ENCODE measurements at regions not wholly inside any gene's neighbourhood (a gene's known extent, or its start where the extent isn't known, plus 50 kb on each side); places are given as distances from the start of the nearest gene placed in this dataset.
"Not testable (repeated sequence)": the region's sequence is repeated elsewhere in the genome, so short reads cannot be mapped to it uniquely, and the experiment has no call there.

DNA sequence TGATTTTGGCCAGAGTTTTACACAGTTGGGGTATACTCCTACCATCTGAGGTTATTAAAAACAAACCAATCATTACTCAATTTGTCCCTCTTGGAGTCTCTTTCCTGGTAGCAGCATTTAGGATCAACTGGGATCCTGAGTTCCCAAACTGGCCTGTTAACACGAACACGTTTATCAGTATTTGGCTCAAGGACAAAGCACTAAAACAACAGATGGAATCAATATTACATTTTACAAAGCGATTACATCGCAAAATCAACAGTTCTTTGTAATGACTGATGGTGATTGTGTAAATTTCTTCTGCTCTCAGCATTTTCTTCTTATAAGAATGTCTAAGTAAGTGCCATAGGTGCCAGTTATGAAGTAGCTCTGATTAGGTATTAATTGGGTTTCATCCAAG is 582.9 kb upstream of the ANKRD30A start:
- no peak for DNase-seq

- DNase-seq, result no peak
Observed at GRCh38 chr10:36540611-36541010, 584.8 kb upstream of the ANKRD30A start.

DNA sequence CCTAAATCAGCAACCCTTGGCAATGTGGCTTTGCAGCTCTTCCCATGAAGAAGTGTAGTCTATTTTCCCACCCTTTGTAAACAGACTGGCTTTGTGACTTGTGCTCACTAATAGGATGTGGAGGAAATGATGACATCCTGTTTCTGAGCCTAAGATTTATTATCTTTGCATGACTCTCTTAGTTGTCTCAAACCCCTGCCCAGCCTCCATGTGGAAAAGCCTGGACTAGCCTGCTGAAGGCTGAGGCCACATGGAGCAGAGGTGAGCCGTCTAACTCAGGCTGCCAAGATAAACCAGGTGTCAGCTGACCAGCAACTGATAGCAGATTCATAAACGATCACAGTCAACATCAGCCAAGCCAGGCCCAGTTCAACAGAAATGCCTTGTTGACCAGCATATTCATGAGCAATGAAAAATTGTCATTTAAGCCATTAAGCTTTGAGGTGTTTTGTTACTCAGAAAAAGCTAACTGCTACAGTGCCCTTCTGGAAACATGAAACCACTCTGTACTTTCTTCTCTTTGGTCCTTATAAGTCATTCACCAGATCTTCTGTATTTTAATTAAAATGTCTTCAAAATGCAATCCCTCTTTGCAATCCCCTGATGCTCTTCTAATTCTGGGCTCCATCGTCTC is 586.3 kb upstream of the ANKRD30A start:
- peak; percentile 70 for DNase-seq

DNA sequence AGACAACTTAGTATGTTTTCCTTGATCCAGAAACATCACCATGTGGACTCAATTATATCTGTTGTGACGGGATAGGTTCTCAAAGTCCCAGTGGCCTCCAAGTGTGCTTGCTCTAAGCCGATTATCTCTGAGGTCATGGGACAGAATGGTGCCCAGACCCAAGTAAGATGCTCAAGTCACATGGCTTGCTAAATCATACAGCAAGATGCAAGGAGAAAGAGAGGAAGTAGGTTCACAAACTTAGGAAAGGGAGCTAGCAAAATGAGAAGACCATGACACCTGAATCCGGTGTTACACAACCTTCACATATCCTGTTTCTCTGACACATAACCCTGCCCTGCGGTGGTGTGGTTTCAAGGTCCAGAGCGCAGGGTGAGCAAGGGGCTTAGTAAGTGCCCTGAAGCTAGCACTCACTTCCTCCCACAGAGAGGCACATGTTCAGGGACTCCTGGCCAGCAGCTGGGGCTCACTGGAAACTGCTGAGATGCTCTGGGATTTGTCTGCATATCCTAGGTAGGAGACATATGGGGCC is 590.9 kb upstream of the ANKRD30A start:
- DNase-seq, result peak; percentile 58

DNA sequence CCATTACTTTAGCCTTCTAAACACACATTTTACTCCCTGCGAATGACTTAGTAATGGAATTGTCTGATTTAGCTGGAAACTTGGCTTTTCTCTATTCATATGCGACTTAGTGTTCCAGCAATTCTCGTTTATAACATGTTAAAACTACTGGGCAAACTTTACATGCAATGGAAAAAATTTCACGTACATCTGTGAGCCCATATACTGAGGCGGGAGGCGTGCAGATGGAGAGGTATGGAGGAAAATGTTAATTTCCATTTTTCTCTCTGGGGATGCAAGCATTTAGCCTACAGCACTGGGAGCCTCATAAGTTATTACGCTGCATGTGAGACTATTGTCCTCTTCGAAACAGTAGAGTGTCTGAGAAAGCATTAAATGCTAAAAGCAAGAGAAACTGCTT is 591.5 kb upstream of the ANKRD30A start:
- no peak for DNase-seq

GRCh38 chr10:36533316-36533715 is 592.1 kb upstream of the ANKRD30A start:
- no peak for DNase-seq

- DNase-seq, result peak; percentile 30
Observed at GRCh38 chr10:36531621-36532020, 593.8 kb upstream of the ANKRD30A start.

DNA sequence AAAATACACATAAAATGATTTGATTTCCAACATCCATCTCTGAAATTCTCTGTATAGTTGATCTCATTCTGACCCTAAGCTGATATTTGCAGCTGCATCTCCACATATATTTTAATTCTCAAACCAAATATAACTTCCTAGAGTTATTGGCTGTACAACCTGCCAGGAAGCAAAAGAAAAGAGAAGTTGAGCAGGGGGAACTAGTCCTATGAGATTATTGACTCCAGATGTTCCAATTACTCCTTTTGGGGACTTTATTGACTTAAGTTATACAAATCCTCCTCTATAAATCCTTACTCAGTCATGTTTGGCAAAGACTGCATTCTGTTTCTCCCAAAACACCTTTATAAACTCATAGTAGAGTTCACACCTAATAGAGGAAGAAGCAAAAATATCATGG is 599.4 kb upstream of the ANKRD30A start:
- DNase-seq, result no peak

GRCh38 chr10:36524126-36524525 is 601.3 kb upstream of the ANKRD30A start:
- DNase-seq, result not testable (repeated sequence)

DNA sequence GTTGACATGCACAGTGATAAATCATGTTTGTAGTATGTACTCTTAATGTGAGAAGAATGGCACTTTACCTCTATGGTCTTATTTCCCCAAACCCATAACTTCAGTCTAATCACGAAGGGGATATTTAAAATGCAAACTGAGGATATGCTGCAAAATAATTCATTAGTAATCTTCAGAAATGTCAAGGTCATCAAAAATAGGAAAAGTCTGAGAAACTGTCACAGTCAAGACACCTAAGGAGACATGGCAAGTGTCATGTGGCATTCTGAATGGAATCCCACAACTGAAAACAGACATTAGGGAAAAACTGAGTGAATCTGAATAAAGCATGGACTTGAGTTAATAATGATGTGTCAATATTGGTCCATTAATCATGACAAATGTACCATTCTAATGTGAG is 605.5 kb upstream of the ANKRD30A start:
- DNase-seq, result no peak

GRCh38 chr10:36516281-36516680 is 609.1 kb upstream of the ANKRD30A start:
- DNase-seq, result no peak

DNA sequence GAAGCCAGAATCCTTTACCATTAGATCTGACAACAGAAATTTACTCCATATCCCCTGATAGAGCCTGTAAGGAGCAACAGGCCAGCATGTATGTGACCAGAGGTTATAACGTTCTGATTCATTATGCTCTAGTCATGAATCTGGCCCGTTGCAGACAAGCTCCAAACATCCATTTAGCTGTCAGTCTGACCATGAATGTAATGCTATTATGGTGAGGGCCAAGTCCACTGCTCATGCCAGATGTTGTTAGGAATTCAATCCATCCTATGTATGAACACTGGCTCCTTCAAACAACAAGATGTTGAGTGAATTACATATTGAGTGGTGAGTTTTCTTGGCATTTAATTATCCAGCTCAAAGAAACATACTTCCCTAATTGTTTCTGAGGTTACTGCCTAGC is 610.1 kb upstream of the ANKRD30A start:
- DNase-seq, result no peak

DNA sequence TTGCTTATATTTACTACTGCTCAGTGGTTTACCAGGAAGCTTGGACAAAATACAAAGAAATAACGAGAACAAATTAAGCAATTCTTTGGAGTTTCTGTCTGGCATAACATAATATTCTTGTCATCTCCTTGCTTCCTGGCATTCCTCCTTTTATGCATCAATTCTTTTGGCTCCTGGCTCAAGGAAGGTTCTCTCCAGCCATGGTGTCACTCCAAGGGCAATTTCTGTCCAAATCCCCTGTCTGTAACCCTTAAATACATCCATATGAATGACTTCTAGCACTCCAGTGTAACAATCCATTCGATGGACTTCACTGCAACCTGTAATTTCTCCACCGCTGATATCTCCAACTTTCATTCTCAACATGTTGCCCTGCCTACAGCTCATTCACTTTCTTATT is 617.7 kb upstream of the ANKRD30A start:
- DNase-seq, result no peak

- no peak for DNase-seq
Observed at GRCh38 chr10:36506697-36507496, 618.5 kb upstream of the ANKRD30A start.

DNA sequence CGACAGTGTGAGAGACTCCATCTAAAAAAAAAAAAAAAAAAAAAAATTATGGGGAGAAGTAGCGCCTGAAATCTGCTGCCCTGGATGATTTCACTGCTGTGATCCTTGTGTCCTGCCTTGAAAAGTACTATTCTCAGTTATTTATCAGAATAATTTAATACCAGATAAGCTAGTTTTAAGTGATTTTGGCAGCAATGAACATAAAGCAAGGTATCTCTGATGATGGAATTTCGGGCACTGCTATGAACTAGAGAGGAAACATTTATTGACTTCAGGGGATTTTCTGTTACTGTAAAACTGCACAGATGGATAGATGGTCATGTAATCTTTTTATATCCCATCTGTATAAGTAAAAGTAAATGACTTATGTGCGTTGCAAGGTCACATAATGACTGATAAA is 619.1 kb upstream of the ANKRD30A start:
- DNase-seq, result no peak

DNA sequence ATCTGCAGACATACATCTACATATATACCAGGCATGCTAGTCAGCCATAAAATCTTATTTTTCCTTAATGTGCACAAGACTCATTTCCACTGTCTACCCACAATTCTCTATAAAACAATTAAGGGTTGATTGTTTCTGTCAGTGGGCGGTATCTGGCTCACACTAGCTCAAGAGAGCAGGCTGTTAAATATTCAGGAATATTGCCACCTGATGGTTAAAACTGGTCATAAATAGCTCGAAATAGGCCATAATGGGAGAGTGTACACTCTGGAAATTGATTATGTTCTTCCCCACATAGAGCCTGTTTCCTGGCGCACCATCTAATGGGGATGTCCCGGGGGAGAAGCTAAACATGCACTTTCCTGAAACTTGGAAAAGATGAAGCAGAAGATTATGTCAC is 620.6 kb upstream of the ANKRD30A start:
- DNase-seq, result no peak

- DNase-seq, result no peak
Observed at GRCh38 chr10:36500266-36500665, 625.1 kb upstream of the ANKRD30A start.

DNA sequence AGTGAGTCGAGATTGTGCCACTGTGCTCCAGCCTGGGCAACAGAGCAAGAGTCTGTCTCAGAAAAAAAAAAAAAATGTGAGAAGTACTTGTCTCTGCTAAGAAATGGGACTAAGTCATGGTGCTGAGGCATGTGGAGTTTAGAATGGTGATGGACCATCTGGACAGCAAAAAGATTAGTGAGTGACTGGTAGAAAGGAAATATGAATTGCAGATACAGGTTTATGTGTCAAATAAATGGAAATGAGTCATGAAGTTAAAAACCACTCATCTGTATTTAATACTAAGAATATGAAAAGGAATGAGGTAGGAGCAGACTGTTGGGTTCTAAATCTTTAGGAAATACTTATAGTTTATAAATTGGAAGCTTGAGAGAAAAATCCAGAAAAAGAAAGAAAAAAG is 625.7 kb upstream of the ANKRD30A start:
- no peak for DNase-seq

DNA sequence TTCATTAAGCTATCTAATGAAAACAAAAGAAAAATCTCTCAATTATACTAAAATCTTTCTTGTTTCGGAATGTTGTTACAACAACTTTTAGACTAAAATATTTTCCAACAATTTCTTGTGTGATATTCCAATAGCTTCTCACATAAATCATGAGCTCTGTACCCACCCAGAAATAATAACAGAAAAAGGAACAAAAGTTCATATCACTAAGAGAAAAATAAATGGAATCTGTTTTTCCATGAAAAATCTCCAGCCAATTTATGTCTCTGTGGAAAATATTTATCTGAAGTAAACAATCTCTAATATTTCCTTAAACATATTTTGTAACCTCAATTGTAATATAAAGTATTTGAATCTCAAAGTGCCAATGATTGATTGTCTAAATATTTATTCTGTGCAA is 628.6 kb upstream of the ANKRD30A start:
- DNase-seq, result no peak

DNA sequence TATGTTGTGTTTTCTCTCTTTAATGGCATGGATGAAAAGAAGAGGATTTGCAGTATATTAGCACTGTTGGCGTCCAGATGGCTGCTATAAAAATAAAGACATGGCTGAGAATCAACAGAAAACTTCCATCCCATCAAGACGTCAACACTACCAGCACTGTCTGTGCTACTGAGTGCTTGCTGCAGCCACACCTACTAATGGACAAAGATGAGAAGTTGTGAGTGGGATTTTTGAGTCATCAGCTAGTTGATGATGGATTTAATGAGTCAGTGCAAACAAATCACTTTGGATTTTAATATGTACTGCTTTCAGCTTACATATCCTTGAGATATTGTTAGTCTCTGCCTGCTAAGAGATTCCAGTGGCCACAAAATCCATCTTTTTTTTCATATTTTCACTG is 631.0 kb upstream of the ANKRD30A start:
- DNase-seq, result peak; percentile 84

GRCh38 chr10:36493516-36493880 is 631.9 kb upstream of the ANKRD30A start:
- DNase-seq, result peak; percentile 77

DNA sequence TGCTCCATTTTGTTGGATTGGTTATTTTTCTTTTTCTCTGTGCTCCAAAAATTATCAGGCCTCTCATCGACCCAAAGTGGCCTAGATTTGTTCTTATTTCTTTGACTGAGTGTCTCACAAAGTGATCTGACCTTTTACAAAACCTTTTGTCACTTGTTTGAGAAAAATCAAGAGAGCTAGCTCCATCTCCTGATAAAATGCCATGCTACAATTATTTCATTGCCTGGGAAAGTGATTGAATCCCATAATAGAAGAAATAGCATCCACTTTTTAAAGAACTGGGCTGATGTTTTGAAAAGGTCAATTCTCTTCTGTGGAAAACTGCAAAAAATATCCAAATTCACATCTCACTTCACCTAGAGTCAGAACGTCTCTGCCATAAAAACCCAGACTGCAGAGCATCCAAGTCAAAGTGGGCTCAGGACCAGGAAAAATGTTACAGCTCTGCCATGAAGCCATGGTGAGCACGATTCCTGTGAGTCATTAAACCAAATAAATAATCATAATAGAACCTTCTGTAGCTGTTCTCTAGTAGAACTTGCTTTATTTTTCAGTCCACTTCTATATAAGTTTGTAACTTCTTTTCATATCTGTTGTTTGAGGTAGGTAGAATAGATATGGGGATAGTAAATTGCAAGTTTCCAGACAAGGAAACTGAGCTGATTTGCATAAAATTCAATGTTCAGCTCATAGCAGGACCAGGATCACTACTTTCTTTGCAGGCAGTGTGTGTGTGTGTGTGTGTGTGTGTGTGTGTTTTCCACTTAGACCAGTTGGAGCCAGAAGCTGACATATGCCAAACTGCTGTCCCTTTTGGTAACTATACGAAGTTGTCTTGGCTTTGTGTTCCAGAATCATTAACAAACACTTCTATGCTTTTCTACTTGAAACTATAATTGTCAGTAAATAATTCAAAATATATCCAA is 632.5 kb upstream of the ANKRD30A start:
- DNase-seq, result peak; percentile 70

GRCh38 chr10:36491926-36492325 is 633.5 kb upstream of the ANKRD30A start:
- DNase-seq, result no peak

Measured in fibroblast of skin of back (primary cell).